GM23338 (cell line): ENCODE measurements at regions not wholly inside any gene's neighbourhood (a gene's known extent, or its start where the extent isn't known, plus 50 kb on each side); places are given as distances from the start of the nearest gene placed in this dataset.

Experiments used
- ATAC-seq: fragments of 200-7000 bp; cut with Tn5 transposase; 3 replicates; pipeline ENCODE4 v1.9.1; 2020
- DNase-seq: peaks from one replicate; pipeline ENCODE4 v3.0.0-alpha.2; 2015; ENCODE audit warnings: low spot score
- H2AFZ ChIP-seq: fragments of 200-600 bp; sonication (generic); 2 replicates; pipeline ENCODE4 v1.8.0; 2016; ENCODE audit warnings: antibody characterized with exemption, mild to moderate bottlenecking, moderate library complexity
- H3F3A ChIP-seq: fragments of 200-600 bp; sonication (generic); replicated peaks from 2 replicates; pipeline ENCODE4 v1.8.0; 2017; ENCODE audit warnings: antibody characterized with exemption, mixed run types, low read depth
- H3K27ac ChIP-seq: fragments of 200-600 bp; sonication (generic); 2 replicates; pipeline ENCODE4 v1.6.1; 2016; ENCODE audit warnings: low read depth
- H3K27me3 ChIP-seq: fragments of 200-600 bp; sonication (generic); 2 replicates; pipeline ENCODE4 v1.8.0; 2016; ENCODE audit warnings: mild to moderate bottlenecking, mixed run types, moderate library complexity; ENCODE audit not compliant: insufficient read depth
- H3K36me3 ChIP-seq: fragments of 200-600 bp; sonication (generic); 2 replicates; pipeline ENCODE4 v1.8.0; 2016; ENCODE audit warnings: mild to moderate bottlenecking; ENCODE audit not compliant: insufficient read depth
- H3K4me1 ChIP-seq: fragments of 200-600 bp; sonication (generic); 2 replicates; pipeline ENCODE4 v1.8.0; 2016; ENCODE audit warnings: mild to moderate bottlenecking, moderate library complexity; ENCODE audit not compliant: insufficient read depth
- H3K4me2 ChIP-seq: fragments of 200-600 bp; sonication (generic); 2 replicates; pipeline ENCODE4 v1.7.1; 2017; ENCODE audit warnings: mixed run types
- H3K4me3 ChIP-seq: fragments of 200-600 bp; sonication (generic); 2 replicates; pipeline ENCODE4 v1.6.1; 2016; ENCODE audit warnings: mixed run types
- H3K79me2 ChIP-seq: fragments of 200-600 bp; sonication (generic); replicated peaks from 2 replicates; pipeline ENCODE4 v1.8.0; 2017; ENCODE audit warnings: mild to moderate bottlenecking; ENCODE audit not compliant: insufficient read depth
- H3K9me2 ChIP-seq: fragments of 200-600 bp; sonication (generic); 2 replicates; pipeline ENCODE4 v1.8.0; 2017; ENCODE audit not compliant: insufficient read depth
- H4K20me1 ChIP-seq: fragments of 200-600 bp; sonication (generic); replicated peaks from 2 replicates; pipeline ENCODE4 v1.8.0; 2017; ENCODE audit warnings: mild to moderate bottlenecking; ENCODE audit not compliant: insufficient read depth
- H3K27ac Mint-ChIP-seq: 2 replicates; pipeline ENCODE4 v1.8.0; 2020; ENCODE audit warnings: inconsistent platforms, mild to moderate bottlenecking, moderate library complexity, mixed read lengths
- H3K27me3 Mint-ChIP-seq: 3 replicates; pipeline ENCODE4 v1.8.0; 2022; ENCODE audit warnings: low read depth, mild to moderate bottlenecking, moderate library complexity, mixed read lengths, inconsistent platforms; ENCODE audit not compliant: insufficient read depth, poor library complexity
- H3K36me3 Mint-ChIP-seq: 3 replicates; pipeline ENCODE4 v1.8.0; 2021; ENCODE audit warnings: low read depth, mild to moderate bottlenecking, inconsistent platforms, moderate library complexity, mixed read lengths
- H3K4me1 Mint-ChIP-seq: 3 replicates; pipeline ENCODE4 v1.8.0; 2020; ENCODE audit warnings: mild to moderate bottlenecking, inconsistent platforms, mixed read lengths
- H3K4me3 Mint-ChIP-seq: 3 replicates; pipeline ENCODE4 v1.8.0; 2021; ENCODE audit warnings: moderate library complexity, mild to moderate bottlenecking, inconsistent platforms, mixed read lengths
- H3K9me3 Mint-ChIP-seq: 3 replicates; pipeline ENCODE4 v1.8.0; 2020; ENCODE audit warnings: moderate library complexity, mild to moderate bottlenecking, inconsistent platforms, mixed read lengths
- CREB1 ChIP-seq: fragments of 250-450 bp; sonication (Bioruptor Pico); IDR thresholded peaks from 2 replicates; pipeline ENCODE4 v1.5.0; 2020; ENCODE audit warnings: low read depth, mild to moderate bottlenecking, moderate library complexity
- EZH2 ChIP-seq: fragments of 200-600 bp; sonication (generic); IDR thresholded peaks from one replicate; pipeline ENCODE4 v1.8.0; 2017; ENCODE audit warnings: antibody characterized with exemption, mild to moderate bottlenecking, low read depth; ENCODE audit not compliant: unreplicated experiment
- NANOG ChIP-seq: IDR thresholded peaks from 2 replicates; pipeline ENCODE4 v1.6.1; 2016; ENCODE audit warnings: antibody characterized with exemption, borderline replicate concordance
- ZNF114 ChIP-seq: fragments of 250-450 bp; sonication (Bioruptor Pico); IDR thresholded peaks from 2 replicates; pipeline ENCODE4 v1.5.0; 2020; ENCODE audit warnings: mild to moderate bottlenecking, moderate library complexity
- ZNF331 ChIP-seq: fragments of 250-450 bp; sonication (Bioruptor Pico); IDR thresholded peaks from 2 replicates; pipeline ENCODE4 v1.5.0; 2020; ENCODE audit warnings: low read depth, mild to moderate bottlenecking, moderate library complexity
- ZNF462 ChIP-seq: fragments of 250-450 bp; sonication (Bioruptor Pico); IDR thresholded peaks from 2 replicates; pipeline ENCODE4 v1.5.0; 2020; ENCODE audit warnings: mild to moderate bottlenecking, moderate library complexity
- TF ChIP-seq, protein P1 (sequence below): IDR thresholded peaks from 2 replicates; pipeline ENCODE4 v1.6.1; 2016; ENCODE audit warnings: antibody characterized with exemption
- TF ChIP-seq, protein P2 (sequence below), 2 experiments: fragments of 200-600 bp in 1 of 2; sonication (generic) in 1 of 2; conservative IDR thresholded peaks; 2 replicates each; pipeline versions ENCODE4 v1.5.1 to v1.6.1; 2016 to 2017; ENCODE audit warnings: antibody characterized with exemption in 2 of 2, low read depth in 2 of 2, mild to moderate bottlenecking in 2 of 2, moderate library complexity in 1 of 2
- TF ChIP-seq, protein P3 (sequence below): IDR thresholded peaks from one replicate; pipeline ENCODE4 v1.6.1; 2018; ENCODE audit warnings: antibody characterized with exemption; ENCODE audit not compliant: unreplicated experiment

DNA sequence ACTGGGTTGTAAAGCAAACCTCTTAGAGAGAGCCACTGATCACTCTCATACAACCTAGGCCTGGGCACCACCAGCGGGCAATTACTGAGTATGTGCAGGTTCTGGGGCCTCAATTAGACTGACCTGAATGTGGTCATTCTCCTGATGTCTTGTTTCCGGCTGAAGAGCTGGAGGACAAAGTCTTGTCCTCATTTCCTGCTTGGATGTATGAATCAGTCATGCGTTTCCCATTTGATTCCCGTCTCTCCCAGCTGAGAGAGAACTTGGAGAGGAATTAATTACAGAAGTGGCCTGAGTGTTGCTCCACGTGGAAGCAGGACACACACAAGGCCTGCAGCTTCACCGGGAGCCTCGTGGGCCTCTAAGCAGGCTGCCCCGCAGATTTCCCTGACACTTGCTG is 799.3 kb upstream of the ARGLU1 start (continued):
- TF ChIP-seq, protein P1, sequence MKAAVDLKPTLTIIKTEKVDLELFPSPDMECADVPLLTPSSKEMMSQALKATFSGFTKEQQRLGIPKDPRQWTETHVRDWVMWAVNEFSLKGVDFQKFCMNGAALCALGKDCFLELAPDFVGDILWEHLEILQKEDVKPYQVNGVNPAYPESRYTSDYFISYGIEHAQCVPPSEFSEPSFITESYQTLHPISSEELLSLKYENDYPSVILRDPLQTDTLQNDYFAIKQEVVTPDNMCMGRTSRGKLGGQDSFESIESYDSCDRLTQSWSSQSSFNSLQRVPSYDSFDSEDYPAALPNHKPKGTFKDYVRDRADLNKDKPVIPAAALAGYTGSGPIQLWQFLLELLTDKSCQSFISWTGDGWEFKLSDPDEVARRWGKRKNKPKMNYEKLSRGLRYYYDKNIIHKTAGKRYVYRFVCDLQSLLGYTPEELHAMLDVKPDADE, result no peak

- Histone ChIP-seq H3K9me2 (0 out of 2 replicates have a peak, but pooled peaks cover 5% of the 10 kb centered on the region), H4K20me1 (no peaks in the 10 kb centered on the region), H3F3A (no peaks in the 10 kb centered on the region), H3K79me2 (no peaks in the 10 kb centered on the region; the same call in 1 of the 2 replicates), H3K4me3 (no peak overlapping the region), H2AFZ (no peak overlapping the region), H3K27me3 (no peaks in the 10 kb centered on the region), H3K4me2 (no peak overlapping the region), H3K4me1 (peaks cover 4% of the 10 kb centered on the region; the same call in 1 of the 2 replicates), H3K27ac (no peak overlapping the region), H3K36me3 (no peaks in the 10 kb centered on the region)
- TF ChIP-seq, protein P2, sequence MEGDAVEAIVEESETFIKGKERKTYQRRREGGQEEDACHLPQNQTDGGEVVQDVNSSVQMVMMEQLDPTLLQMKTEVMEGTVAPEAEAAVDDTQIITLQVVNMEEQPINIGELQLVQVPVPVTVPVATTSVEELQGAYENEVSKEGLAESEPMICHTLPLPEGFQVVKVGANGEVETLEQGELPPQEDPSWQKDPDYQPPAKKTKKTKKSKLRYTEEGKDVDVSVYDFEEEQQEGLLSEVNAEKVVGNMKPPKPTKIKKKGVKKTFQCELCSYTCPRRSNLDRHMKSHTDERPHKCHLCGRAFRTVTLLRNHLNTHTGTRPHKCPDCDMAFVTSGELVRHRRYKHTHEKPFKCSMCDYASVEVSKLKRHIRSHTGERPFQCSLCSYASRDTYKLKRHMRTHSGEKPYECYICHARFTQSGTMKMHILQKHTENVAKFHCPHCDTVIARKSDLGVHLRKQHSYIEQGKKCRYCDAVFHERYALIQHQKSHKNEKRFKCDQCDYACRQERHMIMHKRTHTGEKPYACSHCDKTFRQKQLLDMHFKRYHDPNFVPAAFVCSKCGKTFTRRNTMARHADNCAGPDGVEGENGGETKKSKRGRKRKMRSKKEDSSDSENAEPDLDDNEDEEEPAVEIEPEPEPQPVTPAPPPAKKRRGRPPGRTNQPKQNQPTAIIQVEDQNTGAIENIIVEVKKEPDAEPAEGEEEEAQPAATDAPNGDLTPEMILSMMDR (conservative IDR thresholded peaks at IDR 0.05; ENCODE audit: low read depth in 2 of 2), result no peak
- no peak for TF ChIP-seq ZNF462 (CRISPR knock-in tag)
- no peak for TF ChIP-seq CREB1
- TF ChIP-seq ZNF331, result no peak
- TF ChIP-seq ZNF114, result no peak
- TF ChIP-seq, protein P3, sequence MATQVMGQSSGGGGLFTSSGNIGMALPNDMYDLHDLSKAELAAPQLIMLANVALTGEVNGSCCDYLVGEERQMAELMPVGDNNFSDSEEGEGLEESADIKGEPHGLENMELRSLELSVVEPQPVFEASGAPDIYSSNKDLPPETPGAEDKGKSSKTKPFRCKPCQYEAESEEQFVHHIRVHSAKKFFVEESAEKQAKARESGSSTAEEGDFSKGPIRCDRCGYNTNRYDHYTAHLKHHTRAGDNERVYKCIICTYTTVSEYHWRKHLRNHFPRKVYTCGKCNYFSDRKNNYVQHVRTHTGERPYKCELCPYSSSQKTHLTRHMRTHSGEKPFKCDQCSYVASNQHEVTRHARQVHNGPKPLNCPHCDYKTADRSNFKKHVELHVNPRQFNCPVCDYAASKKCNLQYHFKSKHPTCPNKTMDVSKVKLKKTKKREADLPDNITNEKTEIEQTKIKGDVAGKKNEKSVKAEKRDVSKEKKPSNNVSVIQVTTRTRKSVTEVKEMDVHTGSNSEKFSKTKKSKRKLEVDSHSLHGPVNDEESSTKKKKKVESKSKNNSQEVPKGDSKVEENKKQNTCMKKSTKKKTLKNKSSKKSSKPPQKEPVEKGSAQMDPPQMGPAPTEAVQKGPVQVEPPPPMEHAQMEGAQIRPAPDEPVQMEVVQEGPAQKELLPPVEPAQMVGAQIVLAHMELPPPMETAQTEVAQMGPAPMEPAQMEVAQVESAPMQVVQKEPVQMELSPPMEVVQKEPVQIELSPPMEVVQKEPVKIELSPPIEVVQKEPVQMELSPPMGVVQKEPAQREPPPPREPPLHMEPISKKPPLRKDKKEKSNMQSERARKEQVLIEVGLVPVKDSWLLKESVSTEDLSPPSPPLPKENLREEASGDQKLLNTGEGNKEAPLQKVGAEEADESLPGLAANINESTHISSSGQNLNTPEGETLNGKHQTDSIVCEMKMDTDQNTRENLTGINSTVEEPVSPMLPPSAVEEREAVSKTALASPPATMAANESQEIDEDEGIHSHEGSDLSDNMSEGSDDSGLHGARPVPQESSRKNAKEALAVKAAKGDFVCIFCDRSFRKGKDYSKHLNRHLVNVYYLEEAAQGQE, result no peak
- no peak for TF ChIP-seq EZH2
- no peak for TF ChIP-seq NANOG
- ATAC-seq (no peak), DNase-seq (no peak)
- Mint-ChIP-seq H3K27ac (no peak overlapping the region; the same call in 1 of the 2 replicates), H3K4me3 (no peak overlapping the region), H3K36me3 (no peaks in the 10 kb centered on the region), H3K27me3 (peaks cover 2% of the 10 kb centered on the region), H3K9me3 (no peaks in the 10 kb centered on the region), H3K4me1 (peaks cover 13% of the 10 kb centered on the region)
These were observed 797.7 kb upstream of the ARGLU1 start for GRCh38 chr13:107365466-107366215.
